ENCODE measurements at regions not wholly inside any gene's neighbourhood (a gene's known extent, or its start where the extent isn't known, plus 50 kb on each side); places are given as distances from the start of the nearest gene placed in this dataset.
"Not testable (repeated sequence)": the region's sequence is repeated elsewhere in the genome, so short reads cannot be mapped to it uniquely, and the experiment has no call there.

DNA sequence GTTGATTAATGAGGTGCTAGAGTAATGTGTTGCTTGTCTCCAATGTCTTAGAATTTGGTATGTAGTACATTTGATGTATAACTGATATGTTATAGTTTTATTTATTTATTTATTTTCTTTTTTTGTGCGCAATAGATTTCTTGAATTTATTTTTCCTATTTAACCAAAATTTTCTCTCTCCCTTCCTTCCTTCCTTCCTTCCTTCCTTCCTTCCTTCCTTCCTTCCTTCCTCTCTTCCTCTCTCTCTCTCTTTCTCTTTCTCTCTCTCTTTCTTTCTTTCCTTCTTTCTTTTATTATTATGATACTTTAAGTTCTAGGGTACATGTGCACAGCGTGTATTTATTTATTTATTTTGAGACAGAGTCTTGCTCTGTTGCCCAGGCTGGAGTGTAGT lies 256.2 kb upstream of the TBL1XR1 start:
- H3K4me1 ChIP-seq (ENCODE audit: control insufficient read depth, insufficient read depth, low read length), result peaks cover 34% of the 10 kb centered on the region
- H3K27me3 ChIP-seq (ENCODE audit: control insufficient read depth, insufficient read depth, low read length), result no peaks in the 10 kb centered on the region
- no peak overlapping the region for H3K4me2 ChIP-seq (ENCODE audit: low read length)
- no peaks in the 10 kb centered on the region for H3K36me3 ChIP-seq (ENCODE audit: insufficient read depth, low read length)
- no peak overlapping the region for H3K9ac ChIP-seq (ENCODE audit: low read depth, low read length)
- H3K9me3 ChIP-seq (replicated peaks; ENCODE audit: low read length), result peaks cover 9% of the 10 kb centered on the region
- no peak overlapping the region for H3K4me3 ChIP-seq (ENCODE audit: low read length)

DNA sequence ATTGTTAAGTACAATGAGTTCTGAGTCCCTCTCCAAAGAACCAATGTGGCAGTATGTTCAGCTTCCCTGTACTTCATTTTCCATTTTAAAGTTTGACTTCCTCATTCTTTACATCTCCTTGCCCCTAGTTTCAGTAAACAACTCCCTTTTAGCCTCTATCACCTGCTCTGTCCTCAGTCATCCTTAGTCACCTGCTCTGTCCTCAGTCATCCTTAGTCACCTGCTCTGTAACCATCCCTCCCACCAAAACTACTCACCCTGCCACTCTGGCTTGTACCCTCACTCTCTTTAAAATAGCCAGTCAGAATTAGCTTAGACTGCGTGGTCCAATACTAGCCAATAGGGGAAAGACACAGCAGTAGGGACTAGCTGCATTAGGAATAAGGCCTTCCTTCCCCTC lies 259.9 kb upstream of the TBL1XR1 start:
- H3K36me3 ChIP-seq (ENCODE audit: insufficient read depth, low read length); H3K4me3 ChIP-seq (ENCODE audit: low read length); H3K4me2 ChIP-seq (ENCODE audit: low read length); H3K9ac ChIP-seq (ENCODE audit: low read depth, low read length); H3K27me3 ChIP-seq (ENCODE audit: control insufficient read depth, insufficient read depth, low read length): not testable (repeated sequence)
- Histone ChIP-seq H3K9me3 (replicated peaks; ENCODE audit: low read length) (peaks cover 10% of the 10 kb centered on the region), H3K4me1 (ENCODE audit: control insufficient read depth, insufficient read depth, low read length) (peaks cover 37% of the 10 kb centered on the region)

DNA sequence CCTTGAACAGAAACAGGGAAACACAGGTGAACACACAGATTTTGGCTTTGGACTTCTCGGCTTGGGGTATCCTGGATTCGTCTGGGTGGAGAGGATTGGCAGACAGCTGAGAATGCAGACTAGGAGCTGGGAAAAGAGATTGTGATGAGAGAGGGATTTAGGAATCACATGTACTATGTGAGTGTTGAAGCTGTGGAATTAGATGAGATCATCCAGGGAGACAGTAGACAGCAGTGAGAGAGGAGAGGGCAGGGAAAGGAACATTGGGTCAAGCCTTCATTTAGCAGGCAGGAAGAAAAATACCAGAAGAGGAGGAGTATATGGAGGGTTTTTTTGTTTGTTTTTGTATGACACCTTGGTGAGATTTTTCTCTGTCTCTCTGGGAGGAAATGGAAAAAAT lies 262.1 kb upstream of the TBL1XR1 start:
- Histone ChIP-seq H3K4me3 (ENCODE audit: low read length) (no peak overlapping the region), H3K4me1 (ENCODE audit: control insufficient read depth, insufficient read depth, low read length) (peaks cover 40% of the 10 kb centered on the region), H3K9me3 (replicated peaks; ENCODE audit: low read length) (peaks cover 10% of the 10 kb centered on the region), H3K9ac (ENCODE audit: low read depth, low read length) (peak overlapping the region; percentile 77), H3K27me3 (ENCODE audit: control insufficient read depth, insufficient read depth, low read length) (no peaks in the 10 kb centered on the region), H3K36me3 (ENCODE audit: insufficient read depth, low read length) (no peaks in the 10 kb centered on the region), H3K4me2 (ENCODE audit: low read length) (peak overlapping the region; percentile 76)

DNA sequence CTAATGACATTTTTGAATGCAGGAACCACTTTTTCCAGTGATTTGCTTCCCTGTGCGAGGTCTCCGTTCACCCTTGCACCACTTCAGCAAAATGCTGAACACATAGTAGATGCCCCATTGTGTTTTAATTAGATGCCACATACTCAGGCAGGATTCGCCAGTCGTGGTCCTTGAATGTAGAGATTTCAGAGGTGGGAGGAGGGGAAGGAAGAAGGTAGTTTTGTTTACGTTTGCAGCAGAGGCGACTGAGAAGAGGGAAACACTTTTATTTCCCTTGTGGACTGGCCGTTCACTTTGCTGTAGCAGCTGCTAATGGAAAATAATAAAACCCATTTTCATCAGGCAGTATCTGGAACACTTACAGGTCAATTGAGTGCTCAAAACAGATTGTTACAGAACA lies 262.8 kb upstream of the TBL1XR1 start:
- peaks cover 46% of the 10 kb centered on the region for H3K4me1 ChIP-seq (ENCODE audit: control insufficient read depth, insufficient read depth, low read length)
- H3K27me3 ChIP-seq (ENCODE audit: control insufficient read depth, insufficient read depth, low read length), result no peaks in the 10 kb centered on the region
- H3K36me3 ChIP-seq (ENCODE audit: insufficient read depth, low read length), result no peaks in the 10 kb centered on the region
- peaks cover 10% of the 10 kb centered on the region for H3K9me3 ChIP-seq (replicated peaks; ENCODE audit: low read length)
- peak overlapping the region; percentile 77 for H3K9ac ChIP-seq (ENCODE audit: low read depth, low read length)
- H3K4me3 ChIP-seq (ENCODE audit: low read length), result peak overlapping the region; percentile 52
- H3K4me2 ChIP-seq (ENCODE audit: low read length), result peak overlapping the region; percentile 76

DNA sequence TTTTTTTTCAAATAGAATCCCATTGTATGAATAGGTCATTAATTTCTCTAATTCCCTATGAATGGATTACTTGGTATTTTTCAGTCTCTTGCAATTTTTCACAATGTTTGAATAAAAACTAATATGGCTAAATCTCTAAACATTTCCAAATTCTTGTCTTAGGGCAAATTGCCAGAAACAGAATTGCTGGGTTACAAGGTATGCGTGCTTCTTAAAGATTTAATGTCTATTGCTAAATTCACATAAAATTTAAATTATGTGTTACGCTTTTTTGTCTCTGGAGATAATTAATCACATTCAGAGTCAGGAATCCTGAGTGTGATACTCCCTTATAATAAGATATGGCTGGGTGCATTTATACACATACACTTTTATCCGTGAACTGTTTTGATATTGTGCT lies 264.5 kb upstream of the TBL1XR1 start:
- Histone ChIP-seq H3K9ac (ENCODE audit: low read depth, low read length) (no peak overlapping the region), H3K36me3 (ENCODE audit: insufficient read depth, low read length) (no peaks in the 10 kb centered on the region), H3K4me1 (ENCODE audit: control insufficient read depth, insufficient read depth, low read length) (peaks cover 60% of the 10 kb centered on the region), H3K4me2 (ENCODE audit: low read length) (no peak overlapping the region), H3K9me3 (replicated peaks; ENCODE audit: low read length) (peaks cover 10% of the 10 kb centered on the region), H3K4me3 (ENCODE audit: low read length) (no peak overlapping the region), H3K27me3 (ENCODE audit: control insufficient read depth, insufficient read depth, low read length) (no peaks in the 10 kb centered on the region)

DNA sequence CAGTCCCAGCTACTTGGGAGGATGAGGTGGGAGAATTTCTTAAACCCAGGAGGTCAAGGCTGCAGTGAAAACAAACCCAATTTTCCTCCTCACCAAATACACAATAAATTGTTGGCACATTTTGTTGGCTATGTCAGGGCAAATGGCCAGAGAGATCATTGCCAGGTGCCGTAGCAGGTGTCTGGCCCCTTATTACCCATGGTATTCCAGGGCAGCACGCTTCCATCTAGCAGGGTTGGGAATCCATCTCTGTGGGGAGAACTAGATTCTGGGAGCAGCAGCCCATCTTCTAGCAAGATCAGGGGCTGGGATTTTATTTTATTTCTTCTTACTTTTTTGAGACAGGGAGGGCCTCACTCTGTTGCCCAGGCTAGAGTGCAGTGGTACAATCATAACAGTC lies 266.1 kb upstream of the TBL1XR1 start:
- not testable (repeated sequence) for H3K27me3 ChIP-seq (ENCODE audit: control insufficient read depth, insufficient read depth, low read length); H3K4me2 ChIP-seq (ENCODE audit: low read length); H3K36me3 ChIP-seq (ENCODE audit: insufficient read depth, low read length); H3K4me3 ChIP-seq (ENCODE audit: low read length); H3K9me3 ChIP-seq (replicated peaks; ENCODE audit: low read length)
- Histone ChIP-seq H3K4me1 (ENCODE audit: control insufficient read depth, insufficient read depth, low read length) (peaks cover 74% of the 10 kb centered on the region), H3K9ac (ENCODE audit: low read depth, low read length) (peak overlapping the region; percentile 34)

DNA sequence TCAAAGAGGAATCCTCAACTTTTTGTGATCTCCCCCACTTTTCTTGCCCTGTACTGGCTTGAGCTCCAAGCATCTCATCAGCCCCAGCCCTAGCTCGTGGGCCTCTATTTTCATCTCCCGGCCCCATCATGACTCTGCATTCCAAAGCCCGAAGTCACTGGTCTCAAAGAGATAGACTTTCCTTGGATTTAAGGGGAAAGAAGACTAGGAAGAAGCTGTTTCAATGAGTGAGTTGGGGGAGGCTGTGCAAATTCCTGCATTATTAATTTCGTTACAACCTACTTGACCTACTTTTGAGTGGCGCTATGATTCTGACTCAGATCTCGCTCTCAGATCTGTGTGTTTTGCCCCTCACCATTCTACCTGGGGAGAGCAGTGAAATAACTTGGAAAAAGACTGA lies 266.6 kb upstream of the TBL1XR1 start:
- no peak overlapping the region for H3K4me3 ChIP-seq (ENCODE audit: low read length)
- peak overlapping the region; percentile 34 for H3K9ac ChIP-seq (ENCODE audit: low read depth, low read length)
- H3K9me3 ChIP-seq (replicated peaks; ENCODE audit: low read length), result no peaks in the 10 kb centered on the region
- H3K4me1 ChIP-seq (ENCODE audit: control insufficient read depth, insufficient read depth, low read length), result peaks cover 78% of the 10 kb centered on the region
- H3K36me3 ChIP-seq (ENCODE audit: insufficient read depth, low read length), result no peaks in the 10 kb centered on the region
- H3K27me3 ChIP-seq (ENCODE audit: control insufficient read depth, insufficient read depth, low read length), result no peaks in the 10 kb centered on the region
- peak overlapping the region; percentile 11 for H3K4me2 ChIP-seq (ENCODE audit: low read length)

DNA sequence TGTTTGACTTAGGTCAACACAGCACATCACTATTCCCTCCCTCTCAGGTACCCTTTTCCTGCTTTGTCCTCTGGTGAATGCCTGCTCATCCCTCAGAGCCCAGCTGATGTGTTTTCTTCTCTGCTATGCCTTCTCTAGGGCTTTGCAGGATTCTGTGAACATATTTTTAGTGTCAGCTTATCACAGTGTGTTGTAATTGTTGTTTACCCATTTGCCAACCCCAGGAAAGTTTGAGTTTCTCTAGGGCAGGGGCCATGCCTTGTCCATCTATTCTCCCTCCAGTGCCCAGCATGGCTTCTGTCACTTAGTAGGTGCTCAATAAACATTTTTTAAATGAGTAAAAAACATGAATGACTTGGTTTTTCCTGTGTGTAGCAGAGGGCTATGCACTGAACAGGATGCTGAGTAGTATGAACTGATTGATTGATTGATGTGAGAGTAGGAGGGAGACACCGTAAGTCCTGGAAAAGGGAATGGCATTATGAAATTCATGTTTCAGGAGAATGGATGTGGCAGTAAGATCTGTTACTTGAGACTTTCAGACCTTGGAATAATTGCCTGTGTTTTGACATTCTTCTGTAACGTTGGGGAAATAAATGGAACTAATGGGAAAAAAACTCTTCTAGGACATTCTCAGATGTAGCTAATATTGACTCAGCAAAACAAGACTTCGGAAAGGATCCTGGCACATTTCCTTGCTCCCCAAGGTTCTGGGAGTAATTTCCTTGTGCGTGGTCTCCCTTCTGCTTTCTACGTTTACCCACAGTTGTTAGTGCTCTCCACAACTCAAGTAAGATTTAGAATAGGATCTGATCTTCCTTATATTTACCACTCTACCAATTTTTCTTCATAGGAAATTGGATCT lies 267.3 kb upstream of the TBL1XR1 start:
- H3K9me3 ChIP-seq (replicated peaks; ENCODE audit: low read length), result no peaks in the 10 kb centered on the region
- no peak overlapping the region for H3K4me2 ChIP-seq (ENCODE audit: low read length)
- H3K9ac ChIP-seq (ENCODE audit: low read depth, low read length), result peak overlapping the region; percentile 9
- H3K27me3 ChIP-seq (ENCODE audit: control insufficient read depth, insufficient read depth, low read length), result no peaks in the 10 kb centered on the region
- H3K4me3 ChIP-seq (ENCODE audit: low read length), result no peak overlapping the region
- peaks cover 78% of the 10 kb centered on the region for H3K4me1 ChIP-seq (ENCODE audit: control insufficient read depth, insufficient read depth, low read length)
- H3K36me3 ChIP-seq (ENCODE audit: insufficient read depth, low read length), result no peaks in the 10 kb centered on the region

DNA sequence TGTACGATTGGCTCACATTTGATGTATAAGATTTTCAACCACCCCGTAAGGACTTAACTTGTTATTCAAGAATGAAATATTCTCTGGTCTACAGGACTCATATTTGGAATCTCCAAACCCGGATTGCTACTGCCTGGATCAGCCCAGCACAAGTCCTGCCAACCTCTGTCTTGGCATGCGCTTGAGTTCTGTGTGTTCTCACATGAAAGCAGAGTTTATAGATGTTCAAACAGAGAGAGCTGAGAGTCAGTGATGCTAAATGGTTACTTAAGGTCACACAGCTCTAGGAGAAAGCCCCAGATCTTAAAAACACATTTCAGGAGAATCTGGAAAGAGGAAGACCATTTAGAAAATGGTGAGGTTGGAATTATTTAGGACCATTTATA lies 268.0 kb upstream of the TBL1XR1 start:
- peaks cover 78% of the 10 kb centered on the region for H3K4me1 ChIP-seq (ENCODE audit: control insufficient read depth, insufficient read depth, low read length)
- H3K9ac ChIP-seq (ENCODE audit: low read depth, low read length), result no peak overlapping the region
- no peaks in the 10 kb centered on the region for H3K9me3 ChIP-seq (replicated peaks; ENCODE audit: low read length)
- no peak overlapping the region for H3K4me2 ChIP-seq (ENCODE audit: low read length)
- H3K4me3 ChIP-seq (ENCODE audit: low read length), result no peak overlapping the region
- H3K36me3 ChIP-seq (ENCODE audit: insufficient read depth, low read length), result no peaks in the 10 kb centered on the region
- no peaks in the 10 kb centered on the region for H3K27me3 ChIP-seq (ENCODE audit: control insufficient read depth, insufficient read depth, low read length)

DNA sequence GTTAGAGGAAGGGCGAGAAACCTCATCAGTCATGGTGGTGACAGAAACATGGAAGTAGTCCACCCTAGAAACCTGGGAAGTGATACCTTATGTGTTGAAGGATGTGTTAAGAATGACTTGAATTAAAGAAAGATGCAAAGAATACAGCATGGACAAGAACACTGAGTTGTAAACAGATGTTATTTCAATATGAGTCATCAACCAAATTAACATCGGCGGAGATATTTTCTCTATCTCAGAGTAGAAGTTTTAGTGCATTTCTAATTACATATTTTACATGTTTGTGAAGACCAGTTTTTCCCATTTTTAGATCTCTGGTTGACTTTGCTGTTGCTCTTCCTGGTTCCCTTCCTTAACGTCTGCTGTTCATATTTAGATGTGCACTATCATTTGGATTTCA lies 268.8 kb upstream of the TBL1XR1 start:
- Histone ChIP-seq H3K9me3 (replicated peaks; ENCODE audit: low read length) (no peaks in the 10 kb centered on the region), H3K27me3 (ENCODE audit: control insufficient read depth, insufficient read depth, low read length) (no peaks in the 10 kb centered on the region), H3K36me3 (ENCODE audit: insufficient read depth, low read length) (no peaks in the 10 kb centered on the region), H3K4me1 (ENCODE audit: control insufficient read depth, insufficient read depth, low read length) (peaks cover 75% of the 10 kb centered on the region), H3K4me2 (ENCODE audit: low read length) (no peak overlapping the region), H3K9ac (ENCODE audit: low read depth, low read length) (no peak overlapping the region), H3K4me3 (ENCODE audit: low read length) (no peak overlapping the region)

DNA sequence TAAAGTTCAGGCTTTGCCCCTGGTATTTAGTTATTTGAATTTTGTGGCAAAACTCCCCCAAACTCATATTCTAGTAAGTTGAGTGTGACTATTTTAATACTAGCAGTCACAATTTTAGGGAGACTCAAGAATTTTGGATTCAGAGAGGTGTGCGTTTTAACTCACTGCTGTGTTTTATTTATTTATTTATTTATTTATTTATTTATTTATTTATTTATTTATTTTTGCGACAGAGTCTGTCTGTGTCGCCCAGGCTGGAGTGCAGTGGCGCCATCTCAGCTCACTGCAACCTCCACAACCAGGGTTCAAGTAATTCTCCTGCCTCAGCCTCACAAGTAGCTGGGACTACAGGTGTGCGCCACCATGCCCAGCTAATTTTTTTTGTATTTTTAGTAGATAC lies 269.3 kb upstream of the TBL1XR1 start:
- not testable (repeated sequence) for H3K4me2 ChIP-seq (ENCODE audit: low read length); H3K36me3 ChIP-seq (ENCODE audit: insufficient read depth, low read length); H3K27me3 ChIP-seq (ENCODE audit: control insufficient read depth, insufficient read depth, low read length); H3K4me3 ChIP-seq (ENCODE audit: low read length); H3K9me3 ChIP-seq (replicated peaks; ENCODE audit: low read length); H3K9ac ChIP-seq (ENCODE audit: low read depth, low read length)
- peaks cover 72% of the 10 kb centered on the region for H3K4me1 ChIP-seq (ENCODE audit: control insufficient read depth, insufficient read depth, low read length)

DNA sequence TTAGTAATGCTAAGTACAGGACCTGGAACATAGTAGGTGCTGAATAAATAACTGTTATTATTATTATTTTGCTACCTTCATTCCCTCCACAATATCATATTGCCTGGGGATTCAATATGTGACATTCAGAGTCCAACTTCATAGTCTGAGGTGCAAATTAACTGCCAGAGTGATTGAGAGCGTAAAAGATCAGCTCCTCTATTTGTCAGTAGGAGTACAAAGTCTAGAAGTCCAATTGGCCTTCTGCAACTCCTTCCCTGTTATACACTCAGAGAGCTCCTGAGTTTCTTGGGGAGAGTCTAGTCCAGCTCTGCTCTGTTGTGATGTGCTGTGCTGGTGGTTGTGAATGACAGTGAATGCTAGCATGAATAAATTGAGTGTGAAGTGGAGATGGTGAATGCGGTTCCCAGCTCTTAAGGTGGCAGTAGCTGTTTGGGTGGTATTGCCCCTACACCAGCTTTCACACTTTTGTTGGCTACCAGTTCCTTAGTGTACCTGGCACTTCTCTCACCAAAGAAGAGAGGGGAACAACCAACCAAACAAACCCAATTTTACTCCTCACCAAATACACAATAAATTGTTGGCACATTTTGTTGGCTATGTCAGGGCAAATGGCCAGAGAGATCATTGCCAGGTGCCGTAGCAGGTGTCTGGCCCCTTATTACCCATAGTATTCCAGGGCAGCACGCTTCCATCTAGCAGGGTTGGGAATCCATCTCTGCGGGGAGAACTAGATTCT lies 270.1 kb upstream of the TBL1XR1 start:
- no peak overlapping the region for H3K9ac ChIP-seq (ENCODE audit: low read depth, low read length)
- H3K27me3 ChIP-seq (ENCODE audit: control insufficient read depth, insufficient read depth, low read length), result no peaks in the 10 kb centered on the region
- no peak overlapping the region for H3K4me3 ChIP-seq (ENCODE audit: low read length)
- no peak overlapping the region for H3K4me2 ChIP-seq (ENCODE audit: low read length)
- peaks cover 72% of the 10 kb centered on the region for H3K4me1 ChIP-seq (ENCODE audit: control insufficient read depth, insufficient read depth, low read length)
- no peaks in the 10 kb centered on the region for H3K9me3 ChIP-seq (replicated peaks; ENCODE audit: low read length)
- H3K36me3 ChIP-seq (ENCODE audit: insufficient read depth, low read length), result no peaks in the 10 kb centered on the region
